DMS 273 (cell line): ENCODE measurements at regions not wholly inside any gene's neighbourhood (a gene's known extent, or its start where the extent isn't known, plus 50 kb on each side); places are given as distances from the start of the nearest gene placed in this dataset.

Experiments
- DNase-seq: peaks from one replicate; lab custom pipeline; 2025; ENCODE audit not compliant: unreplicated experiment; lab: John Stamatoyannopoulos, UW

DNA sequence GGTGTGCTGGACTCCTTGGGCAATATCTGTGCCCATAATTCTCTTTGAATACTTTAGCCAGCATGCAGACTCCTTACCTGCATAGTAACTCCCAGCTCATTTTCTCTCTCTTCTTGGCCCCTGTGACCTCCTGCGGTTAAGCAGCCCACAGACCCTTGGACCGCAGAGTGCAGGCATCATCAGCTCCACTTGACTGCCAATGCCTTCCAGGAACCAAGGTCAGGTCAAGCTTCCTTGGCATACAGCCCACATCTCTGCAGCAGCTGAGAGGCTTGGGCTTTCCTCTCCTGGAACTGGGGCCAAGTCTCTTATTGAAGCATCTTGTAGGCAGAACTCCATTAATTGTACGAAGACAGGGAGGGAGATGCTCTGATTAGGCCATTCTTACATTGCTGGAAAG, 130.1 kb upstream of the PIEZO2 start:
- DNase-seq = no peak

DNA sequence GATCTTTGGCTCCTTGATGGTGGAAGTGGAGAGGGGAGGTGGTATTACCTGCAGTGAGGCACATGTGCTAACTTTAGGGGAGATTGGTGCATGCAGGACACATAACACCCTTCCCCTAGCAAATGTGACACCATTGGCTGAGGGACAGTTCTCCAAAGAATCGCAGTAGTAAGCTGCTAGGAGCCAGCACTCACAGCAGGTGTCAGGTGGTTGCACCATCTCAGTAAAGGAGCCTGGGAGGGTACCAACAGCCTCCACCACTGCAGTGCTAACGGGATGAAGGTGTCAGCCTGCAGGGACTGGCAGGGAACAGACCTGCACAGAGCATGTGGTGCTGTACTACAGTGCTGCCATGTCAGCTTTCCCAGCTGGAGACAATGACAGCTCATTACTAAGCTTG, 127.3 kb upstream of the PIEZO2 start:
- no peak for DNase-seq

DNA sequence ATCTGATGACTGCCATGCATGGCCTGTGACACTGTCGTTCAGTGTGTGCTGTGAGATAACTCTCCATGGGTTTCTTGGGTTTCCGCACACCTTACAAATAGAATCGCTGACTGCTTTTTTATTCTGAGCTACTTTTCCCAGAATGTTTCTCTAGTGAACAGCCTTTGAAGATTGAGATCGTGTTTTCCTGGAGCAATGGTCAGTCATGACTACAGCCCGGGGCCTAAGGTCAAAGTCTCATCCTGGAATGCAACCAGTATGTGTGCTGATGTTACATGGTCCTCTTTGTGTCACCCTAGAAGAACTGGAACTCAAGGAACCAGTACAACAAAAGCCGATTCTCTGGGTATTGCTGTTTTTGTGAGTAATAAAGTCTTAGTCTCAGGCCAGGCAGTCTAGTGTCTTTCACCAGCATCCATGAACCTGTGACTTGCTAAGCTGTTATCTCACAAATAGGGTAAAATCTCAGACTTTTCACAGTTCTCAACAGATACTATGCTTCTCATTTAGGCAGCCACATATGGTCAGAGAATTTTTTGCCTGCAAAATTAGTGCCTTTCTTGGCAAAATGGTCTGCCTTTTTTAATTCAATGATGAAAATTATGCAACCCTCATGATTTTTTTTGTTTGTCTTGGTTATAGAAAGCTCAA, 124.9 kb upstream of the PIEZO2 start:
- no peak for DNase-seq

DNA sequence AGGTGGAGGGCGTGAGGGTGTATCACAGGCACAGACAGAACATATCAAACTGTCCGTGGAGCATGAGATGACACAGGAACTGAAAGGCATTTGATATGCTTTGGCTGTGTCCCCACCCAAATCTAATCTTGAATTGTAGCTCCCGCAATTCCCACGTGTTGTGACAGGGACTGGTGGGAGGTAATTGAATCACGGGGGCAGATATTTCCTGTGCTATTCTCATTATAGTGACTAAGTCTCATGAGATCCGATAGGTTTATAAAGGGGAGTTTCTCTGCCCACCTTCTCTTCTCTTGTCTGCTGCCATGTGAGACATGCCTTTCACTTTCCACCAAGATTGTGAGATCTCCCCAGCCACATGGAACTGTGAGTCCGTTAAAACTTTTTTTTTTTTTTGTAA, 123.1 kb upstream of the PIEZO2 start:
- no peak for DNase-seq

DNA sequence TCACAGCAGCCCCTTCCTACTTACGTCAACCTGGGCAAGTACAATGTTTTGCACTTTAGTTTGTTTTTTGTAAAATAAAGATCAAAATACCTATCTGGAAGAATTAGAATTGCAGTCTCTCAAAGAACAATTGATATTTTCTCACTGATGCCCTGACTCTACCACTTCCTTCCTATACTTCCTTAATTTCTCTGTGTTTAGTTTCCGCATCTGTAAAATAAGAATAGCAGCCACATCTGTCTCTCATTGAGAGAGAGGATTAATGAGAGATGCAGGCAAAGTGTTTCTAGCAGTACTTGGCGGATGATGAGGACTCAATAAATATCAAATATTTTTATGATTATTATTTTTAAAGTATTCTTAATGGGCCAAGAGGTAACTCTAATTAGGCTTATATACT, 122.6 kb upstream of the PIEZO2 start:
- no peak for DNase-seq

DNA sequence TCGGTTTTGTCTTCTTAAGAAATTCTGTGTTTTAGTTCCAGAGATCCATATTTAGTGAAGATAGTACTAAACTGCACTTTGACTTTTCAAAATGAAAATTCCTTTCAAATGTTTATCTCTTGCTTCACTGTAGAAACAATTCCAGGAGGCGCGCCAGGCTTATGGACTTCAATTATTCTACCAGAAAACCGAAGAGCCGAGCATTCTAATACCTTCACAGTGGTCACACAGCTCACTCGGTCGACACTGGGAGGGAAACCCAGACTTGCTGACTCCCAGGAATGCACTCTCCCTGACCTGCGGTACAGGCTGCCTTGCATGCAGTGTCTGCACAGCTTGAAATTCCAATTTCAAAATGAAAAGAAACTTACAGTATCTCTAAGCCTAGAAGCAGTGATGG, 119.9 kb upstream of the PIEZO2 start:
- DNase-seq = no peak

DNA sequence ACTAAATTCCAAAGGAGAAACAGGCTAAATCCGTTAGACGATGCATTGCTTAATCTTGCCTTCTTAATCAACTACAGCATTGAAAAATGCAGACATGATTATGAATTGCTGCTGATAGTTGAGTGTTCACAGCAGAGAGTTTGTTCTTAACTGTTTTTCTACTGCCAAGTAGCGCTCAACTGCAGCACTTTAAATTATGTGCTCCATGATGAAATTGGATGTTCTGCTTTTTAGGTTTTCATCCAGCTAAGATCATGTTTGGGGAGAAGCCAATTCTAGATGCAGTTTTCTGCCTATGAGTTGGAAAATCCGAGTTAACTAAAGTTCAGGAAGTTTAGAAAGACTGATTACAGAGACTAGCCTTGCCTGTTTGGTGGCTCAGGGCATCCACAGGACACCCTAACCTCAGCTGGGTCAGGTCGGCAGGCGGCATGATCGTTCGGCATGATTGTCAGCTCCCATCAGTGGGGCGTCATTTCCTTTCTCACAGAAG, 119.4 kb upstream of the PIEZO2 start:
- DNase-seq = no peak

DNA sequence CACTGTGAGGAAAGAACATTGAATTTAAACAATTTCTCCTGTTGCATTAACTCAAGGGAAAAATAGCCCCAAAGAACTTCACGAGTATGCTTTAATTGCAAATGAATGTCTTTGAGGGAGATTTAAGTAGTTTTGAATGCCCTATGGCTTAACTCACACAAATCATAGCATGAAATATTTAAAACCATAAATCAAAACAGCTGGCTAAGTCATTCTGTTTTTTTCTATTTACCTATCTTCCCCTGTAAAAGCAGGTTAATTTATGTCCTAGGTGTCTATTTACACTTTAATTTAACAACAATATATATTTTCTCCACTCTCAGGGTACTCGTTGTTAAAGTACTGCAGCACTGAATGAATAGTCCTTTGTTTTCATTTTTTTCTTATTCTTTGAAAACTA, 118.8 kb upstream of the PIEZO2 start:
- no peak for DNase-seq

DNA sequence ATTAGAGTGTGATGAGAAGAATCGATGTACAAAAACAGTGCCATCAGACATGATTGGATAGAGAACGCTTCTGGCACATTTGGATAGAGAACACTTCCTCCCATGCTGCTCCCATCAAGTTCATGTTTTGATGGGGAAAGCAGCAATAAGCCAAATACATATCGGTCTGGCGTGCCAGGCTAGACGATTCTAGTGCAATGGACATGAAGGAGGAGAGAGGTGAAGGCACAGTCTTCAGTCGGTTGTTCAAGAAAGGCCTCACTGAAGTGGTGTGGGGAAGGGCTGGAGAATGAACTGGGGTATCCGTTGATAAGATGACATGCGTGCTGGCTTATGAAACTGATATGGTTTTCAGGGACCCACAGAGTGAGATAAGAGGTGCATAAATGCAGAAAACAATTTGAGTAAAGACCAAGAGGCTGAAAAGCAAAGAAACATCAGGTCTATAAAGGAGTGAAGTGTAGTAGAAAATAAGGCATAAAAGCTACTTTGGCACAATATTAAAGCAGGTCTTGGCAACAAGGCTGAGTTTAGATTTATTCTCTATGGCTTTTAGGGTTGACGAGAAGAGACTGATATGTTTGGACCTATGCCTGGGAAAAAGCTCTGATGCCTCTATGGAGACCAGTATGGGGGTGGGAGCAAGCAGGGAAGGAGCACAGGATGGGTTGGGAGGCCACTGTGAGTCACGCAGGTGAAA, 117.6 kb upstream of the PIEZO2 start:
- no peak for DNase-seq

DNA sequence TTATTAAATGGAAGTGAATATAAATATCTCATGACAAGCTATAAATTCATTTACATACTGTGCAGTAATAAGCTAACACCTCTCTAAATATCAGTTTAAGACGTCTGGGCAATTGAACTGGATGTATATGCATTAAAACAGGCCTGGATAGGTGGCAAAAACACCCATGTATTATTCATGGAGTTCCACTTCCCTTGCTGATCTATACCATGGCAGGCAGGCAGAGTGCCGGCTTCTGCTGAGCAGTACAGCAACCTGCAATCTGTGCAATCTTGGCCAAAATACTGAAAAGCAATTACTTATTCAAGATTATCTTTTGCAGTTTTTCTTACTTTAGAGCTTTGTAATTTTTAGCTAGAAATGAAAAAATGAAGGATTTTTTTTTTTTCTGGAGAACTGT, 112.1 kb upstream of the PIEZO2 start:
- DNase-seq = no peak

DNA sequence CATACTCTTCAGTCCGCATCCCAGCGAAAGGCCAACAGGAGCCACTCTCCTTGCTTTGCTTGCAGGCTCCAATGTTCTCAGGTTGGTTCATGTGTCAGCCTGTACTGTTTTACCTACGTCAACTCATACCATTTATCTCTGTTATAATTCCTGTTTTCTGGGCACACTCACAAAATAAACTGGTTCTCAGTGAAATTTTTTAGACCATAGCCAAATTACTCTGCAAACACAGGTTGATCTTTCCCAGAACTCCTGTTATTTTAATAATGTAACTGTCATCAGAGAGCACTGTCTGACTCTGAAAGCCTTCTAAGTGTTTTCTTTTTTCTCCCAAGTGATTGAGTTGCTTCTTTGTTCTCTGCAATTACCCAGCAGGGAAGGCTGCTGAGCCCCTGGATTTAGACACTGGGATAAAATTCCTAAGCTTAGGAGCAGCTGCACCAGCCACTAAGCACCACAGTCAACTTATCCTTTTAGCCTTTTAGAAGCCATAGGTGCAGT, 111.6 kb upstream of the PIEZO2 start:
- no peak for DNase-seq

DNA sequence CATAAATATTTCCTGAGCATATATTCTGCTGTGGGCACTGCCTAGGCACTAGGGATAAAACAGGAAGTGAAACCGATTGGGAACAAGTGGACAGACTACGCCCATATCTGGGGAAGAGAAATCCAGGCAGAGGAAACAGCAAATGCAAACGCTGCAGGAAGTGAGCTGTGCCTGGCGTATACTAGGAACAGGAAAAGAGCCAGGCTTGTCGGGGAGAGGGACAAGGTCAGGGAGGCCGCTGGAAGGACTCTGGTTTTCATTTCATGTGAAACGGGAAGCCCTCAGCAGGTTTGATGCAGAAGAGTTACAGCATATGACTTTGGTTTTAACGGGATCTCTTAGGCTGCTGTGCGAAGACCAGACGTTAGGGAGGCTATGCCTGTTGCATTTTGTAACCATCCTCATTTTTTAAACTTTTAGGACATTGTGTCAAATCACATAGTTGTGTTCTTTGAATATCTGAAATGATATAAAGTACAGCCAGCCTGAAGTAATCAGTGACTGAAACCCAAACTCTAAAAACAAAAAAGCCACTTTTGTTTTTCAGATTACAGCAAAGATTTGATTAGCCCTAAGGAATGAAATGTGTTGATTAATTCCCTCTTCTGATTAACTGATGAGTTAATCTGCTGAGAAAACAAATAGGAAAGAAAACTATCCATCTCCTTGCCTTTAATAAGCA, 110.2 kb upstream of the PIEZO2 start:
- DNase-seq = no peak

DNA sequence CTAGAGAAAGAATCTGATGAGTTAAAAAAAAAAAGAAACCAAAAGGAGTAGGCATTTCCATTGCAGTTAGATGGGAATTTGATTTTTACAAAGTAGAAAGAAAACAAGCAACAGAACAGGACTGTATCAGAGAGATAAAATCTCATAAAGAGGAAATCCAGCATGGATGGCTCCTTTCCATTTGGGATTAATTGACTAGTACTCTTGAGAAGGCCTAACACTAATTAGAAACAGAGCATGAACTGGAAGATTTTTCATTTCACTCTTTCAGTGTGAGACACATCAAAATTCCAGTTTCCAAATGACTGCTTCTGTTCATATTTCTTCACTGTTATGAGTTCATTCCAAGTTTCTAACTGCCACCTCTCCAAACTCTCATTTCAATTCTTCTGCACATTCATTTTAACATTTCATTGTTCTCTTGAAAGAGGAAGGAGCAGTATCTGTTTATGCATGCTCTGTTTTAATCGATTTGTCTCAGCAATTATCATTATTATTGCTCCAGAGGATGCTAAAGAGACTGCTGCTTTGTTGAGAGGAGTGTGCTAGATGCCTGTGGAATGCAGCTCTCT, 108.8 kb upstream of the PIEZO2 start:
- no peak for DNase-seq

DNA sequence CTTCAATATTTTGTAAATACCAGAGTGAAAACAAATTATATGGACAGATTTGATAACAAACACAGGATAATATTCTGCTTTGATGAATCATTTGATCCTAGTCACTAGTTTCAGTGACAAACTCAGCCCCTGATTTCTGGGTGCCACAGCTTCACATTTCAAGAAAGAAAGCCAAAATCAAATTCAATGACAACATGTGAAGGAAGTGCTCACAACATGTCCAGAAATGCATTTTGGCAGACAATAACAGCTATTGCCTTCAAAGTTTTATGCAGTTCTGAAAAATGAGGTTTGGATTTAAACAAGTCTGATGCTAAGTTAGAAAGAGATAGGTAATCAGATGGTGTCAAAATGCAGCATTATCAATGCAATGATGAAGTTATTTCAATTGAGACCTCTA, 106.9 kb upstream of the PIEZO2 start:
- no peak for DNase-seq

DNA sequence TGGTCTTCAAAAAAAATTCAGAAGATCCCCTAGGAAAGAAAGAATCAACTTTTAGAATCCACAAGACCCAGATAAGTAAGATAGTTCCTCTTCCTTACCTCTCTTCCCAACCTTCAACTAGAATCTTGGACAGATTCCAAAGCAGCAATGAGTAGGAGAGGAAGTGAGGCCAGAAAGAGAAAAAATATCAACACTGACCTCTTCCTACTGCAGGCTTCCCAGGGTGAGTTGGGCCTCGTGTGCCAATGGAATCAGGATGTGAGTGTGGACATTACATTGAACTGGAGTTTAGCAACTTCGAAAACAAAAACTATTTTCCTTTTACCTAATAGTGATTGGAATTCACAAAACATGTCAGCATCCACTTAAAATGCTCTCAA, 102.5 kb upstream of the PIEZO2 start:
- DNase-seq = peak; percentile 13

DNA sequence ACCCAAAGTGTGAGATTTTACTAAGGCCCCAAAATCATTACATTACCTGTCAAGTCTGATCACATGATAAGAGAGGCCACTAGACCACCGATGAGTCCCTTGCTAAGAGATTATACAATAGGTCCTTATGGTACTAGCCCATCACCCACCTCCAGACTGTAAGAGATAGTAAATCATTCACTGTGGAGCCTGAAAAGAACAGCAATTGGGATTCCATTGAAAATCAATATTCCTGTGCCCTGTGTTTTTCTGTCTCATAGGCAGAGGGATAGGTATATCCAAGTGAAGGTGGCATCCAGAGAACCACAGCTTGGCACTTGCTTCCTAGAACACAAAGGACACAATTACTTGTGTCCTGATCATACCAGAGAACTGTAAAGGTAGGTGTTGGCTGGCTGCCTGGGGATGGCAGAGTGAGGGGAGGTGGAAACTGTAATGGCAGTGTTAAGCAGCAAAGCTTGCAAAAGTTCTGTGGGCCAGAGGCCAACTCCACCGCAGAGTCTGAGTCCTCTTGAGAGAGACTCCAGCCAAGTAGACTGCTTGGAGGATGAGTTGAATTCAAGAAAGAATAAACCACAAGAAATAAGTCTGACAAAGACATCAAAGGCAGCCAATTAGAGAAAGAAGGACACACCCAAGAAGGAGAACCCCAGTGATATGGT, 102.0 kb upstream of the PIEZO2 start:
- no peak for DNase-seq

DNA sequence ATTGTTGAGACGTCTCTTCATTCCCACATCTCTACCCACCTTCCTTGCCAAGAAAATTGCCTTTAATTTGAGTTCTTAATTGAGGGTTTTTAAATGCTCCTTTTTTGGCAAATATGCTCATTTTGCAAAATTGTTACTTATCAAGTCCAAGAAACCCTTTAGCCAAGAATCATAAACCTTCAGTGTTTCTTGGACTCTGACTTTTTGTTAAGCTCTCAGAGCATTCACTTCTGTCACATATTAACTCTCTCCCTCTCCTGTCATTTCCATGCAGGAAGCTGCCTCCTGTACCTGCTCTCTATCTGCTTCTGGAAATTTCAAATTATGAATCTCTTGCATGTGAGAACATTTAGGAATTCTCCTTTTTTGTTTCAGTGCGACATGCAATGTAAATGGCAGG, 100.0 kb upstream of the PIEZO2 start:
- DNase-seq = no peak

DNA sequence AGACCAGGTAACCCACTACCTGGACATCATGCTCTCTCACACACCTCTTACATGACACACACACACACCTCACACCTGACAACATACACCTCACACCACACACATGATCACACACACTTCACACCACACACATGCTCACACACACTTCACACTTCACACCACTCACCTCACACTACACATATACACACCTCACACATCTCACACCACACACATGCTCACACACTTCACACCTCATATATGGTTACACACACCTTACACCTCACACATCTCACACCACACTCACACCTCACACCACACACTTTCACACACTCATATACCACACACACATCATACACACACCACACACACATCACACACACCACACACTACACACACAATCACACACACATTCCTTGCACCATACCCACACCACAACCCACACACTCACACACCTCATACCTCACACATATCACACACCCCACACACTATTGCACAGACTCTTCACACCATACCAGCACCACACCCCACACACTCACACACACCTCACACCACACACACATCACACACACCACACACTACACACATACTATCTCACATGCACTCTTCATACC, 98.1 kb upstream of the PIEZO2 start:
- no peak for DNase-seq

DNA sequence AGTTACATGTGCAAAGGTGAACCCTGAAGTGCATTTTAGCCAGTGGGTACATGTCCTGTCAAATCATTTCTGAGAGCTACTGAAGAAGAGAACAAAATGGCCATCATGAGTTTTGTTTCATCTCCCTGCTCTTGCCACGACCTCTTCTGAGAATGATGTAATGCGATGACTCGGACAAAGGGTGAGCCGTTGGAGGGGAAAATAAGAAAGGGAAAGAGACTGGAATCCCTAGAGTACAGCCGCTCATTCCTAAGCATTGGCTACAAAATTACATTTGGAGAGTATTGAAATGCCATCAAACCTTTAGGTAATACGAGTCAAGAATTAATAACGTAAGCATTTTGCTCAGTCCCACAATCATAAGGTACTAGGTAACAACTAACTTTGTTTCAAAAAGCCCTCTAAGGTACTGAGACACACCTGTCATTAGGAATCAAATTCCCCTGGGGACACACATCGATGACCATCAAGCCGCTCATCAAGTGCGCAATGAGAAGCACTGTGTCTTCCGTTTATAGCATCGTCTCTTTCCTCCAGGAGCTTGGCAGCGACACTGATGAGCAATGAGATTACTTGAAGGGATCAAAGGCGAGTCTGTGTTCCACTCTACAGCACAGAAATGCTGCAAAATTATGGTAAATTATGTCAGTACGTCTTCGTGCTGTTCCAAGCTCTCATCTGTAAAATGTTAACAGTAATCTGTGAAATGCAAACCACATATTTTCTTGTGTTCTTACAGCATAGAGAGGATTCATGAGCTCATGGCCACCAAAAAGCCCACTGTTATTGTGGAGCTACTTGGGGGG, 97.3 kb upstream of the PIEZO2 start:
- DNase-seq = no peak

DNA sequence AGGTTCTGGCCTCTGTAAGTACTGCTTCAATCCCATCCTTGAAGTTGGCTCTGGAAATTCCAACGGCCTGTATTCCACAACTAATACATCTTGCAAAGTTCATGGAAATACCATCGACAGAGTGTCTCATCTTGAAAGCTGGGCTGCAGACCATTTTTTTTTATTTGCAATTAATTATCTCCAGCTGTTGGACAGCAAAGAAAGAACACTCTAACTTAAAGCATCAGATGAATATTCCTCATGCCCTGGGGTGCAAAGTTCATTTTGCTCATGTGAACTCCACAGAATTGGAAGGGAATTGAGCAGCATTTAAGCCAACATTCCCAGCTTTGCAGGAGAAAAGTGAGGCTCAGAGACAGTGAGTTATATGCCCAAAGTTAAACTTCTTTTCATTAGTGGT, 96.5 kb upstream of the PIEZO2 start:
- no peak for DNase-seq
